HepG2 (cell line): ENCODE measurements at regions not wholly inside any gene's neighbourhood (a gene's known extent, or its start where the extent isn't known, plus 50 kb on each side); places are given as distances from the start of the nearest gene placed in this dataset.

Experiments used
- ASH2L ChIP-seq: fragments of 300-600, 200-600 bp; sonication (generic); IDR thresholded peaks from 2 replicates; pipeline ENCODE4 v1.7.0; 2017; ENCODE audit warnings: low read depth, mild to moderate bottlenecking, moderate library complexity, mixed read lengths, low read length; ENCODE audit not compliant: insufficient read length
- CCDC6 ChIP-seq: sonication (generic); formaldehyde crosslinking; IDR thresholded peaks from 2 replicates; pipeline ENCODE4 v1.8.1; 2022; ENCODE audit warnings: mild to moderate bottlenecking, missing genetic modification reagents, moderate library complexity
- HMG20A ChIP-seq: IDR thresholded peaks from 2 replicates; pipeline ENCODE4 v1.6.1; 2016; ENCODE audit warnings: borderline replicate concordance
- POLR2AphosphoS2 ChIP-seq: IDR thresholded peaks from 2 replicates; pipeline ENCODE4 v1.6.1; 2011; ENCODE audit warnings: low read depth, low read length, improper control_type of control experiment
- SMARCC2 ChIP-seq: fragments of 450-650 bp; IDR thresholded peaks from 2 replicates; pipeline ENCODE4 v1.6.1; 2017; ENCODE audit warnings: antibody characterized with exemption, mild to moderate bottlenecking
- ZNF350 ChIP-seq: sonication (generic); formaldehyde crosslinking; IDR thresholded peaks from 2 replicates; pipeline ENCODE4 v1.4.0; 2020; ENCODE audit warnings: mild to moderate bottlenecking, low read depth, missing genetic modification reagents, borderline replicate concordance
- ZNF75D ChIP-seq: sonication (generic); formaldehyde crosslinking; IDR thresholded peaks from 2 replicates; pipeline ENCODE4 v1.8.1; 2023; ENCODE audit warnings: missing genetic modification reagents, mild to moderate bottlenecking, borderline replicate concordance
- TF ChIP-seq, protein P1 (sequence below): sonication (generic); formaldehyde crosslinking; IDR thresholded peaks from 2 replicates; pipeline ENCODE4 v1.9.0; 2021; ENCODE audit warnings: mild to moderate bottlenecking, missing genetic modification reagents
- TF ChIP-seq, protein P2 (sequence below): sonication (generic); formaldehyde crosslinking; IDR thresholded peaks from 2 replicates; pipeline ENCODE4 v1.4.0; 2020; ENCODE audit warnings: missing genetic modification reagents
- TF ChIP-seq, protein P3 (sequence below): sonication (generic); formaldehyde crosslinking; IDR thresholded peaks from 2 replicates; pipeline ENCODE4 v1.8.0; 2022; ENCODE audit warnings: missing genetic modification reagents, mild to moderate bottlenecking, moderate library complexity, borderline replicate concordance
- TF ChIP-seq, protein P4 (sequence below): sonication (generic); formaldehyde crosslinking; IDR thresholded peaks from 2 replicates; pipeline ENCODE4 v1.8.0; 2022; ENCODE audit warnings: low read depth, missing genetic modification reagents

DNA sequence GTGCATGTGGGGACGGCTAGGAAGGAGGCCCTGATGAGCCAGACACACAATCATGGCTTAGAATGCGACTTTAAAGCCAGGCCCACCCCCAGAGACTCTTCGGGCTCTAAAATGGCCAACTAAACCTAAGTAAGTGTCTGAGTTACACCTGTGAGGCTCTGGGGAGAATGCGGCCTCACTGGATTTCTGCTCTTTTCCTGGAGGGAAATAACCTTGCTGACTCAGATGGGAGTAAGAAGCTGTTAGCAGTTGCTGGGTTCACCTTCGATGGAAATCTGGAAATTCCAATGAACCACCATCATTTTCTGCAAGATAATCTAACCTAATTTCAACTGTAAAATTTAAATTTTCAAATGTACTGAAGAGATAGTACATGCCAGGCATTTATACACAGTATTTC is 97.6 kb upstream of the MAML3 start (continued):
- TF ChIP-seq, protein P1, sequence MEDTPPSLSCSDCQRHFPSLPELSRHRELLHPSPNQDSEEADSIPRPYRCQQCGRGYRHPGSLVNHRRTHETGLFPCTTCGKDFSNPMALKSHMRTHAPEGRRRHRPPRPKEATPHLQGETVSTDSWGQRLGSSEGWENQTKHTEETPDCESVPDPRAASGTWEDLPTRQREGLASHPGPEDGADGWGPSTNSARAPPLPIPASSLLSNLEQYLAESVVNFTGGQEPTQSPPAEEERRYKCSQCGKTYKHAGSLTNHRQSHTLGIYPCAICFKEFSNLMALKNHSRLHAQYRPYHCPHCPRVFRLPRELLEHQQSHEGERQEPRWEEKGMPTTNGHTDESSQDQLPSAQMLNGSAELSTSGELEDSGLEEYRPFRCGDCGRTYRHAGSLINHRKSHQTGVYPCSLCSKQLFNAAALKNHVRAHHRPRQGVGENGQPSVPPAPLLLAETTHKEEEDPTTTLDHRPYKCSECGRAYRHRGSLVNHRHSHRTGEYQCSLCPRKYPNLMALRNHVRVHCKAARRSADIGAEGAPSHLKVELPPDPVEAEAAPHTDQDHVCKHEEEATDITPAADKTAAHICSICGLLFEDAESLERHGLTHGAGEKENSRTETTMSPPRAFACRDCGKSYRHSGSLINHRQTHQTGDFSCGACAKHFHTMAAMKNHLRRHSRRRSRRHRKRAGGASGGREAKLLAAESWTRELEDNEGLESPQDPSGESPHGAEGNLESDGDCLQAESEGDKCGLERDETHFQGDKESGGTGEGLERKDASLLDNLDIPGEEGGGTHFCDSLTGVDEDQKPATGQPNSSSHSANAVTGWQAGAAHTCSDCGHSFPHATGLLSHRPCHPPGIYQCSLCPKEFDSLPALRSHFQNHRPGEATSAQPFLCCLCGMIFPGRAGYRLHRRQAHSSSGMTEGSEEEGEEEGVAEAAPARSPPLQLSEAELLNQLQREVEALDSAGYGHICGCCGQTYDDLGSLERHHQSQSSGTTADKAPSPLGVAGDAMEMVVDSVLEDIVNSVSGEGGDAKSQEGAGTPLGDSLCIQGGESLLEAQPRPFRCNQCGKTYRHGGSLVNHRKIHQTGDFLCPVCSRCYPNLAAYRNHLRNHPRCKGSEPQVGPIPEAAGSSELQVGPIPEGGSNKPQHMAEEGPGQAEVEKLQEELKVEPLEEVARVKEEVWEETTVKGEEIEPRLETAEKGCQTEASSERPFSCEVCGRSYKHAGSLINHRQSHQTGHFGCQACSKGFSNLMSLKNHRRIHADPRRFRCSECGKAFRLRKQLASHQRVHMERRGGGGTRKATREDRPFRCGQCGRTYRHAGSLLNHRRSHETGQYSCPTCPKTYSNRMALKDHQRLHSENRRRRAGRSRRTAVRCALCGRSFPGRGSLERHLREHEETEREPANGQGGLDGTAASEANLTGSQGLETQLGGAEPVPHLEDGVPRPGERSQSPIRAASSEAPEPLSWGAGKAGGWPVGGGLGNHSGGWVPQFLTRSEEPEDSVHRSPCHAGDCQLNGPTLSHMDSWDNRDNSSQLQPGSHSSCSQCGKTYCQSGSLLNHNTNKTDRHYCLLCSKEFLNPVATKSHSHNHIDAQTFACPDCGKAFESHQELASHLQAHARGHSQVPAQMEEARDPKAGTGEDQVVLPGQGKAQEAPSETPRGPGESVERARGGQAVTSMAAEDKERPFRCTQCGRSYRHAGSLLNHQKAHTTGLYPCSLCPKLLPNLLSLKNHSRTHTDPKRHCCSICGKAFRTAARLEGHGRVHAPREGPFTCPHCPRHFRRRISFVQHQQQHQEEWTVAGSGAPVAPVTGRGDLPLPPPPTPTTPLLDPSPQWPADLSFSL = no peak
- TF ChIP-seq ZNF75D (CRISPR knock-in tag) (no peak), HMG20A (no peak), ASH2L (no peak), POLR2AphosphoS2 (no peak), SMARCC2 (no peak), ZNF350 (CRISPR knock-in tag) (no peak), CCDC6 (CRISPR knock-in tag) (no peak)
- TF ChIP-seq, protein P2, sequence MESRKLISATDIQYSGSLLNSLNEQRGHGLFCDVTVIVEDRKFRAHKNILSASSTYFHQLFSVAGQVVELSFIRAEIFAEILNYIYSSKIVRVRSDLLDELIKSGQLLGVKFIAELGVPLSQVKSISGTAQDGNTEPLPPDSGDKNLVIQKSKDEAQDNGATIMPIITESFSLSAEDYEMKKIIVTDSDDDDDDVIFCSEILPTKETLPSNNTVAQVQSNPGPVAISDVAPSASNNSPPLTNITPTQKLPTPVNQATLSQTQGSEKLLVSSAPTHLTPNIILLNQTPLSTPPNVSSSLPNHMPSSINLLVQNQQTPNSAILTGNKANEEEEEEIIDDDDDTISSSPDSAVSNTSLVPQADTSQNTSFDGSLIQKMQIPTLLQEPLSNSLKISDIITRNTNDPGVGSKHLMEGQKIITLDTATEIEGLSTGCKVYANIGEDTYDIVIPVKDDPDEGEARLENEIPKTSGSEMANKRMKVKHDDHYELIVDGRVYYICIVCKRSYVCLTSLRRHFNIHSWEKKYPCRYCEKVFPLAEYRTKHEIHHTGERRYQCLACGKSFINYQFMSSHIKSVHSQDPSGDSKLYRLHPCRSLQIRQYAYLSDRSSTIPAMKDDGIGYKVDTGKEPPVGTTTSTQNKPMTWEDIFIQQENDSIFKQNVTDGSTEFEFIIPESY (CRISPR knock-in tag) = no peak
- TF ChIP-seq, protein P3, sequence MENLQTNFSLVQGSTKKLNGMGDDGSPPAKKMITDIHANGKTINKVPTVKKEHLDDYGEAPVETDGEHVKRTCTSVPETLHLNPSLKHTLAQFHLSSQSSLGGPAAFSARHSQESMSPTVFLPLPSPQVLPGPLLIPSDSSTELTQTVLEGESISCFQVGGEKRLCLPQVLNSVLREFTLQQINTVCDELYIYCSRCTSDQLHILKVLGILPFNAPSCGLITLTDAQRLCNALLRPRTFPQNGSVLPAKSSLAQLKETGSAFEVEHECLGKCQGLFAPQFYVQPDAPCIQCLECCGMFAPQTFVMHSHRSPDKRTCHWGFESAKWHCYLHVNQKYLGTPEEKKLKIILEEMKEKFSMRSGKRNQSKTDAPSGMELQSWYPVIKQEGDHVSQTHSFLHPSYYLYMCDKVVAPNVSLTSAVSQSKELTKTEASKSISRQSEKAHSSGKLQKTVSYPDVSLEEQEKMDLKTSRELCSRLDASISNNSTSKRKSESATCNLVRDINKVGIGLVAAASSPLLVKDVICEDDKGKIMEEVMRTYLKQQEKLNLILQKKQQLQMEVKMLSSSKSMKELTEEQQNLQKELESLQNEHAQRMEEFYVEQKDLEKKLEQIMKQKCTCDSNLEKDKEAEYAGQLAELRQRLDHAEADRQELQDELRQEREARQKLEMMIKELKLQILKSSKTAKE (CRISPR knock-in tag) = no peak
- TF ChIP-seq, protein P4, sequence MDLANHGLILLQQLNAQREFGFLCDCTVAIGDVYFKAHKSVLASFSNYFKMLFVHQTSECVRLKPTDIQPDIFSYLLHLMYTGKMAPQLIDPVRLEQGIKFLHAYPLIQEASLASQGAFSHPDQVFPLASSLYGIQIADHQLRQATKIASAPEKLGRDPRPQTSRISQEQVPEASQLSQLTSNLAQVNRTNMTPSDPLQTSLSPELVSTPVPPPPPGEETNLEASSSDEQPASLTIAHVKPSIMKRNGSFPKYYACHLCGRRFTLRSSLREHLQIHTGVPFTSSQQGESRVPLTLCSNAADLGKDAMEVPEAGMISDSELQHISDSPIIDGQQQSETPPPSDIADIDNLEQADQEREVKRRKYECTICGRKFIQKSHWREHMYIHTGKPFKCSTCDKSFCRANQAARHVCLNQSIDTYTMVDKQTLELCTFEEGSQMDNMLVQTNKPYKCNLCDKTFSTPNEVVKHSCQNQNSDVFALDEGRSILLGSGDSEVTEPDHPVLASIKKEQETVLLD = no peak
- TF ChIP-seq, all 625 proteins: peak for 0
